GM23338 (cell line): ENCODE measurements at regions not wholly inside any gene's neighbourhood (a gene's known extent, or its start where the extent isn't known, plus 50 kb on each side); places are given as distances from the start of the nearest gene placed in this dataset.

Experiments used
- ATAC-seq: fragments of 200-7000 bp; cut with Tn5 transposase; 3 replicates; pipeline ENCODE4 v1.9.1; 2020
- DNase-seq: peaks from one replicate; pipeline ENCODE4 v3.0.0-alpha.2; 2015; ENCODE audit warnings: low spot score
- H2AFZ ChIP-seq: fragments of 200-600 bp; sonication (generic); 2 replicates; pipeline ENCODE4 v1.8.0; 2016; ENCODE audit warnings: antibody characterized with exemption, mild to moderate bottlenecking, moderate library complexity
- H3F3A ChIP-seq: fragments of 200-600 bp; sonication (generic); replicated peaks from 2 replicates; pipeline ENCODE4 v1.8.0; 2017; ENCODE audit warnings: antibody characterized with exemption, mixed run types, low read depth
- H3K27ac ChIP-seq: fragments of 200-600 bp; sonication (generic); 2 replicates; pipeline ENCODE4 v1.6.1; 2016; ENCODE audit warnings: low read depth
- H3K27me3 ChIP-seq: fragments of 200-600 bp; sonication (generic); 2 replicates; pipeline ENCODE4 v1.8.0; 2016; ENCODE audit warnings: mild to moderate bottlenecking, mixed run types, moderate library complexity; ENCODE audit not compliant: insufficient read depth
- H3K36me3 ChIP-seq: fragments of 200-600 bp; sonication (generic); 2 replicates; pipeline ENCODE4 v1.8.0; 2016; ENCODE audit warnings: mild to moderate bottlenecking; ENCODE audit not compliant: insufficient read depth
- H3K4me1 ChIP-seq: fragments of 200-600 bp; sonication (generic); 2 replicates; pipeline ENCODE4 v1.8.0; 2016; ENCODE audit warnings: mild to moderate bottlenecking, moderate library complexity; ENCODE audit not compliant: insufficient read depth
- H3K4me2 ChIP-seq: fragments of 200-600 bp; sonication (generic); 2 replicates; pipeline ENCODE4 v1.7.1; 2017; ENCODE audit warnings: mixed run types
- H3K4me3 ChIP-seq: fragments of 200-600 bp; sonication (generic); 2 replicates; pipeline ENCODE4 v1.6.1; 2016; ENCODE audit warnings: mixed run types
- H3K79me2 ChIP-seq: fragments of 200-600 bp; sonication (generic); replicated peaks from 2 replicates; pipeline ENCODE4 v1.8.0; 2017; ENCODE audit warnings: mild to moderate bottlenecking; ENCODE audit not compliant: insufficient read depth
- H3K9me2 ChIP-seq: fragments of 200-600 bp; sonication (generic); 2 replicates; pipeline ENCODE4 v1.8.0; 2017; ENCODE audit not compliant: insufficient read depth
- H4K20me1 ChIP-seq: fragments of 200-600 bp; sonication (generic); replicated peaks from 2 replicates; pipeline ENCODE4 v1.8.0; 2017; ENCODE audit warnings: mild to moderate bottlenecking; ENCODE audit not compliant: insufficient read depth
- H3K27ac Mint-ChIP-seq: 2 replicates; pipeline ENCODE4 v1.8.0; 2020; ENCODE audit warnings: inconsistent platforms, mild to moderate bottlenecking, moderate library complexity, mixed read lengths
- H3K27me3 Mint-ChIP-seq: 3 replicates; pipeline ENCODE4 v1.8.0; 2022; ENCODE audit warnings: low read depth, mild to moderate bottlenecking, moderate library complexity, mixed read lengths, inconsistent platforms; ENCODE audit not compliant: insufficient read depth, poor library complexity
- H3K36me3 Mint-ChIP-seq: 3 replicates; pipeline ENCODE4 v1.8.0; 2021; ENCODE audit warnings: low read depth, mild to moderate bottlenecking, inconsistent platforms, moderate library complexity, mixed read lengths
- H3K4me1 Mint-ChIP-seq: 3 replicates; pipeline ENCODE4 v1.8.0; 2020; ENCODE audit warnings: mild to moderate bottlenecking, inconsistent platforms, mixed read lengths
- H3K4me3 Mint-ChIP-seq: 3 replicates; pipeline ENCODE4 v1.8.0; 2021; ENCODE audit warnings: moderate library complexity, mild to moderate bottlenecking, inconsistent platforms, mixed read lengths
- H3K9me3 Mint-ChIP-seq: 3 replicates; pipeline ENCODE4 v1.8.0; 2020; ENCODE audit warnings: moderate library complexity, mild to moderate bottlenecking, inconsistent platforms, mixed read lengths
- CREB1 ChIP-seq: fragments of 250-450 bp; sonication (Bioruptor Pico); IDR thresholded peaks from 2 replicates; pipeline ENCODE4 v1.5.0; 2020; ENCODE audit warnings: low read depth, mild to moderate bottlenecking, moderate library complexity
- CTCF ChIP-seq, 2 experiments: fragments of 200-600 bp in 1 of 2; sonication (generic) in 1 of 2; conservative IDR thresholded peaks; 2 replicates each; pipeline versions ENCODE4 v1.5.1 to v1.6.1; 2016 to 2017; ENCODE audit warnings: antibody characterized with exemption in 2 of 2, low read depth in 2 of 2, mild to moderate bottlenecking in 2 of 2, moderate library complexity in 1 of 2
- EZH2 ChIP-seq: fragments of 200-600 bp; sonication (generic); IDR thresholded peaks from one replicate; pipeline ENCODE4 v1.8.0; 2017; ENCODE audit warnings: antibody characterized with exemption, mild to moderate bottlenecking, low read depth; ENCODE audit not compliant: unreplicated experiment
- EZH2phosphoT487 ChIP-seq: fragments of 200-600 bp; sonication (generic); IDR thresholded peaks from one replicate; pipeline ENCODE4 v1.8.1; 2018; ENCODE audit warnings: antibody characterized with exemption; ENCODE audit not compliant: unreplicated experiment
- JUNB ChIP-seq: IDR thresholded peaks from one replicate; pipeline ENCODE4 v1.6.1; 2016; ENCODE audit warnings: antibody characterized with exemption; ENCODE audit not compliant: unreplicated experiment
- NANOG ChIP-seq: IDR thresholded peaks from 2 replicates; pipeline ENCODE4 v1.6.1; 2016; ENCODE audit warnings: antibody characterized with exemption, borderline replicate concordance
- POLR2AphosphoS5 ChIP-seq: IDR thresholded peaks from 2 replicates; pipeline ENCODE4 v1.6.1; 2016; ENCODE audit warnings: antibody characterized with exemption, low read depth
- REST ChIP-seq: IDR thresholded peaks from one replicate; pipeline ENCODE4 v1.6.1; 2018; ENCODE audit warnings: antibody characterized with exemption; ENCODE audit not compliant: unreplicated experiment
- STAT1 ChIP-seq: IDR thresholded peaks from one replicate; pipeline ENCODE4 v1.6.1; 2016; ENCODE audit warnings: antibody characterized with exemption; ENCODE audit not compliant: unreplicated experiment
- ZNF114 ChIP-seq: fragments of 250-450 bp; sonication (Bioruptor Pico); IDR thresholded peaks from 2 replicates; pipeline ENCODE4 v1.5.0; 2020; ENCODE audit warnings: mild to moderate bottlenecking, moderate library complexity
- ZNF331 ChIP-seq: fragments of 250-450 bp; sonication (Bioruptor Pico); IDR thresholded peaks from 2 replicates; pipeline ENCODE4 v1.5.0; 2020; ENCODE audit warnings: low read depth, mild to moderate bottlenecking, moderate library complexity
- ZNF462 ChIP-seq: fragments of 250-450 bp; sonication (Bioruptor Pico); IDR thresholded peaks from 2 replicates; pipeline ENCODE4 v1.5.0; 2020; ENCODE audit warnings: mild to moderate bottlenecking, moderate library complexity

- TF ChIP-seq EZH2phosphoT487 (no peak), EZH2 (no peak), REST (no peak), CREB1 (CRISPR knock-in tag) (no peak), CTCF (conservative IDR thresholded peaks at IDR 0.05; ENCODE audit: low read depth in 2 of 2) (no peak), ZNF114 (no peak), POLR2AphosphoS5 (no peak), NANOG (no peak), ZNF462 (CRISPR knock-in tag) (no peak), ZNF331 (no peak), JUNB (no peak), STAT1 (no peak)
- ATAC-seq (no peak), DNase-seq (no peak)
- Mint-ChIP-seq H3K4me1 (peaks cover 25% of the 10 kb centered on the region), H3K4me3 (no peak overlapping the region), H3K36me3 (peaks cover 5% of the 10 kb centered on the region; the same call in 2 of the 3 replicates), H3K9me3 (peaks cover 7% of the 10 kb centered on the region; the same call in 2 of the 3 replicates), H3K27ac (no peak overlapping the region), H3K27me3 (peaks cover 8% of the 10 kb centered on the region)
- Histone ChIP-seq H3K27me3 (no peaks in the 10 kb centered on the region), H3K79me2 (no peaks in the 10 kb centered on the region), H3K36me3 (no peaks in the 10 kb centered on the region), H3K4me1 (peaks cover 3% of the 10 kb centered on the region), H3K9me2 (0 out of 2 replicates have a peak, but pooled peaks cover 4% of the 10 kb centered on the region), H3F3A (0 out of 2 replicates have a peak, but pooled peaks cover 2% of the 10 kb centered on the region), H2AFZ (no peak overlapping the region), H3K4me3 (no peak overlapping the region), H3K4me2 (no peak overlapping the region), H3K27ac (no peak overlapping the region), H4K20me1 (no peaks in the 10 kb centered on the region; the same call in 1 of the 2 replicates)
Measured at GRCh38 chr17:33935822-33936221, 319.3 kb upstream of the CCL2 start.
